NCI-H1105 treated with DMSO at 0.1 percent for 48 hours (cell line): ENCODE measurements at regions not wholly inside any gene's neighbourhood (a gene's known extent, or its start where the extent isn't known, plus 50 kb on each side); places are given as distances from the start of the nearest gene placed in this dataset.
A peak's percentile ranks its signal among the peaks of the same experiment; 100 is the strongest.

Experiments used
- DNase-seq: peaks from one replicate; lab custom pipeline; 2025; lab: John Stamatoyannopoulos, UW

DNA sequence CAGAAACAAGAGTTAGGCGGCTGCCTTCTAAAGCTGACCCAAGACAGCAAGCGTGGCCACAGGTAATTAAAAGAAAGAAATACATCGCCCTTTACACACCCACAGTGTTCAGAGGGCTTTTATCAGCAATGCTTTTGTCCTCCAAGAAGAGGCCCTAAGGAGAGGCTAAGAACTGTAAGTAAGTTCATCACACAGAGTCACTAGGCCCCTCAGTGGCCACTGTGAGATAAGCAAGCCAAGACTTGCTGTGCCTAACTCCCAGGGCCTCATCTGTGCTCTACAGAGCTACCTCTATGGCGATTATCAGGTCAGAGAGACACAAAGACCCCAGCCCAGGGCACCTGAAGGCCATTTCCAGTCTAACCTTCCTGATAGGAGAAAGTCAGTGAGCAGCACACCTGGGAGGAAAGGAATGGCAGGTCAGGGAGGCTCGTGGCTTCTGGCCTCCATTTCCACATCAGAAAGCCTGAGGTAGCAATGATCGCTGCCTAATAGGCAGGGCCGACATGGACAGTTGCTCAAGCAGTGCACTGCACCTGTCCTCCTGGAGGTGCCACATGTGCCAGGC, 545.2 kb upstream of the CDH11 start:
- no peak for DNase-seq

DNA sequence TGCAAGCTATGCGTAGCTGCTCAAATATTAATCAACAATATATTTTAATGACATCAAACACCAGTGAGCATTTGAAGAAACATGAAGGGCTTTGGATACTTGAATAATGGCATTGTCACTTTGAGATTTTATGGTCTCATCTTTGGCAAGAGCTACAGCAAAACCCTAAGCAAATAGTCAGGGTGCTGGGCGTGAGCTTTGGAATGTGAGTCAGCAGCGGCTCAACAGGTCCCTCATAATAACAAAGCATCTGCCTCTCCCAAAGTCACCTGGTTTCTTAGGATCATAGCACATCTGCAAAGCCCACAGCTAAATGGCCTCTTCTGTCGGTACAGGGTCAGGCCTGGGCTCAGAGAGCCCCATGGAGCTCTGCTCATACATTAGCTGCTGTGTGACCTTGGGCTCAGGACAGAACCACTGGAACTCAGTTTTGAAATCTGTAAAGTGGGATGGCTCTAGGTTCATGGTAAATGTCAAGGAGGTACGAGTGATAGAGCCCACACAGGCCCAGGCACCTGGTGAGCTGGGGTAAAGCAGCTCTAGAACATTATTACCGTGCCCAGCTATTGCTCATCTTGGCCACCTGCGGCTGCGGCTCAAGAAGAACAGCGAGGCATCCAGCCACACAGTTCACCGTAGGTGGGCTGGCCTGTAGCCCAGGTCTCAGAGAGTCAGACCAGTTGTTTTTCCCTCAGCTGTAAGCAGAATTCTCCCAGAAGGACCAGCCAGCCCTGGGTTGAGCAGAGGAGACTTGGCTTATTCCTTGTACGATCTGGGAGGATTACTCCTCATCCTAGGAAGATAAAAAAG, 544.5 kb upstream of the CDH11 start:
- no peak for DNase-seq

GRCh38 chr16:65665586-65665985, 543.7 kb upstream of the CDH11 start:
- no peak for DNase-seq

DNA sequence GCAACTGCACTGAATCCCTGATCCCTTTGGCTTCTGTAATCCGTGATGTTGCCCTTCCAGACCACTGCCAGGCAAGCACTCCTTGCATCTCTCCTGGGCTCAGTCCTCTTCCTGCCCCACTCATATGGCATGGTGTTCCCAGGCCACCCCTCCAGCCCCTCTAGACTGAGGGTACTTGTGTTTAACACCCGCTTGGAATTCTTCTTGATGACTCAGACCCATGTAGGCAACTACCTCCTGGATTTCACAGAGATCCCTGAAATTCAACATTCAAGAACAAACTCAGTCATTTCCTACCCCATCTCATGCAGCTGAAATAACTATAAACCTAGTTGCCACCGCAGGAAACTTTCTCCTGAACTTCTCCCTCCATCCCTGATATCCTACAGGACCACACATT, 541.9 kb upstream of the CDH11 start:
- no peak for DNase-seq

DNA sequence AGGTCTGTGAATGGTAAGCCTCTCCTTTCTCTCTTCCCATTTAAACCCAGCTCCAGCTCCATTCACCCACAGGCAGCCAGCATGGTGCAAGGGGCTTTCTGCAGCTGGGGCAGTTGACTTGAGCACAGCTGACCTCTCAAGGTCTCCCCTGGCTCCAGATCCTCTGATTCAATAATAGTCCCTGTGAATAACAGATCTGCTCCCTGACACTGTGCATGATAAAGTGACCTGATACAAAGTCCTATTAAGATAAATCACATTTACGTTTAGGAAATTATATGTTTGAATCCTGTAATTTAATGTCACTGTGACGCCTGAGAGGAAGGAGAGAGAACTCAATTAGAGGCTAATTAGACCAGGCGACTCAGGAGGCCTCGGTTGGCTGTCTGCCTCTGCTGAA, 540.4 kb upstream of the CDH11 start:
- peak; percentile 3 for DNase-seq

- DNase-seq: no peak
These were observed 539.7 kb upstream of the CDH11 start for GRCh38 chr16:65661558-65661957.

GRCh38 chr16:65660390-65660789, 538.5 kb upstream of the CDH11 start:
- no peak for DNase-seq

- no peak for DNase-seq
These were observed 537.9 kb upstream of the CDH11 start for GRCh38 chr16:65659758-65660157.

DNA sequence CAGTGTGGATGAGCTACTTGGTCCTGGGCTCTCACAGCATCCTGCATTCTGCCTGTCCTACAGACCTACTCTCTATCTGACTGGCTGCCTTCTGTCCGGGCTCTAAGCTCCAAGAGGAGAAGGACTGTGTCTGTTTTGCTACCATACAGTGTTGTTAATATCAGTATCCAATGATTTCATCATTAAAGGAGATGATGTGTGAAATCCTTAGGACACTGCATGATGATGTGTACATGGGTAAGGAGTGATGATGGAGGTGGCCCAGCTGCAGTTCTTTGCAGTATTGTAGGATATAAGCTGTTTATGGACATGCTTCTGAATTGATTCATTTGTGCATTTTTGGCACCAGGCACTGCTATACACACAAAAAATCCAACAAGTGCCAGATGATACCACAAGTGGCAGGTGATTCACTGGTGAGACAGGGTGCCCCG, 536.9 kb upstream of the CDH11 start:
- DNase-seq: peak; percentile 23

DNA sequence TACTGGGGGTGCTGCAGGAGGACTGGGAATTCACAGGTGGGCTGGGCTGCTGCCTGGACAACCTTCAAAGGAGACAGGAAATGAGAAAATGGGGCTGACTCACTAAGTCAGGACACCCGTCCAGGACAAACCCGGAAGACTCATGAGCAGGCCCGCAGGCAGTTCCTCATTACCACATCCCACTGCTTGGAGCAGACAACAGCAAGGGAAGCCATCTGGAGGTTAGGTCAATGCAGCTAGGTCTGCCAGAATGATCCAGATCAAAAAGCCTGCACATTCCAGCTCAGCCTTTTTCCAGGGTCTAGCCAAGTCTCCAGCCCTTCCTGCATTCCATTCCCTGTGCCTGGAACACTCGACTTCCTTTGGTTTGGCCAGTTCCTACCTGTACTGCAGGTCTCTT, 536.5 kb upstream of the CDH11 start:
- DNase-seq: no peak

- no peak for DNase-seq
These were observed 535.7 kb upstream of the CDH11 start for GRCh38 chr16:65657556-65657955.

GRCh38 chr16:65657071-65657494, 535.2 kb upstream of the CDH11 start:
- no peak for DNase-seq

DNA sequence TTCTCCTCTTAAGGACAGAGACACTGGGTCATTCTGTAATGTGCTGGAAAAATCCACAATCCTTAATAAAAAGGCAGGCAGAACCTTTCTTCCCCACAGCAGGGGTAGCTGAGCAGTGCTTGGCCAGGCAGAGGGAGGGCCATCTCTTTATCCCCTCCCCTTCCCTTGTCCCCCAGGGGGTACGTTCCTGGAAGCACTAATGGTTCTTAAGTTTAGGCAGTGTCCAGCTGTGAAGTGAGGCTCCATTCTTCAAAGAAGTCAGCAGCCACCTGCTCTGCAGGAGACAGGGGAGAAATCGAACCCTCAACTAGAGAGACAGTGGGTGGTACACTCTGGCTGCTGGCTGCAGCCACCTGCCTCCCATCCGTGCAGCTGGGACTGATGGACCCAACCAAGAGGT, 533.9 kb upstream of the CDH11 start:
- DNase-seq: no peak

- no peak for DNase-seq
These were observed 526.2 kb upstream of the CDH11 start for GRCh38 chr16:65648101-65648500.

GRCh38 chr16:65644821-65645220, 523.0 kb upstream of the CDH11 start:
- DNase-seq: no peak

DNA sequence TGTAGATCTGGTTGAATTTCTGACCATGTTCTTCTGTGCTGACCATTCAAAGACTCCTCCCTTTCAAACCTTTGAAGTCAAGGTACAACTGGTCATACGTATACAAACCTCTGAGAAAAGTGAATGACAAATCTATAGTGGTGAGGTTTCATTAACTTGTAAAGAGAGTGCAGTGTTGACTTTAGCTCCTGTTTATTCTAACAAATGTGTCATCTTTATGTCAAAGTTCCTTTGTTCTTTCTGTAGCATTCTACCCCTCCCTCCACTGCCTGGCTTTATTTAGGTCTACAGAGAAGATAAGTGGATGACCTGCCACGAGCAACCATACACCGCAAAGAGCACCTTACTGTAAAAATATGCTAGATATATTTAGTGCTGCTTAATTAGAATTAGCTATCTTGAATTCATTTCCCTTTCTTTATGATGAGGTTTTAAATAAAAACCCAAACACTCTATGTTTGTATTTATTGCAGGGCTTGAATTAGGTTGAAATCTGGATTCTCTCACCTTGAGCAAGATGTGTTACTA, 520.0 kb upstream of the CDH11 start:
- no peak for DNase-seq

GRCh38 chr16:65641049-65641761, 519.3 kb upstream of the CDH11 start:
- no peak for DNase-seq

- DNase-seq: no peak
These were observed 513.0 kb upstream of the CDH11 start for GRCh38 chr16:65634833-65635232.

DNA sequence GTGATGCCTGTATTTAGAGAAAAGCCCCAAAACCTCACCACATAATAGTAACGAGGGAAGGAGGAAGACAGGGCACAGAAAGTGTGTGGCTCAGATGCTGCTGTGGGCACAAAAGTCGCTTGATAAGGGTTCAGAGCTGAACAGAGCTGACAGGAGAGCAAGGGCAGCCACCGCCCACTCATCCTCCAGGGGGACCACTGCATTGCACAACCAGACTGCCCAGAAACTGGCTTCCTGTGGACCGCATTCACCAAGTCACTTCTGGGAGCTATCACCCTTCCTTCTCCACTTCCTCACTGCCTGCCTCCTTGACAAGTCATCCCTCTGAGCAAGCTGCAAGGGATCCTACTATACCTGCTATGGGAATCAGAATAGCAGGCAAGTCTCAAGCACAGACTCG, 512.4 kb upstream of the CDH11 start:
- DNase-seq: no peak

- DNase-seq: no peak
These were observed 502.8 kb upstream of the CDH11 start for GRCh38 chr16:65624666-65625065.

DNA sequence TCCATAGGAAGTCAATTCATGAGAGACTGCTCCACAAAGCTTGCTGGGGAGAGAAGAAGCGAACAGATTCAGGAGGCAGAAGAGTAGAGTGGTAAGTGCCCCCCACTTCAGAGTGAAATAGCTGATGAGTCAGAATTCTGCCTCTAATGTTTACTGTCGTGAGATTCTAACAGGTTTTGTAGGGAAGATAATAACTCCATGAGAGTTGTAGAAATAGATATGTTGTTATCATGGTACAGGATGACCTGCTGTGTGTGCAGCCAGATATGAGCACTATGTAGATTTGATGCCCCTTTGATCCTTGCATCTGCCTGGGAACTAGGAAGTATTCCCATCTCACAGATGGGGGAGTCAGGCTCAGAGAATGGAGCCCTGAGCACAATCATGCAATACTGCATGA, 502.4 kb upstream of the CDH11 start:
- DNase-seq: no peak

- no peak for DNase-seq
These were observed 501.0 kb upstream of the CDH11 start for GRCh38 chr16:65622871-65623270.

- DNase-seq: no peak
These were observed 500.3 kb upstream of the CDH11 start for GRCh38 chr16:65622151-65622550.
